GM18858 (cell line): ENCODE measurements at regions not wholly inside any gene's neighbourhood (a gene's known extent, or its start where the extent isn't known, plus 50 kb on each side); places are given as distances from the start of the nearest gene placed in this dataset.

Source experiments
- ATAC-seq: cut with Tn5 transposase; IDR thresholded peaks from one replicate; pipeline ENCODE4 v1.9.1; 2021; ENCODE audit not compliant: unreplicated experiment

DNA sequence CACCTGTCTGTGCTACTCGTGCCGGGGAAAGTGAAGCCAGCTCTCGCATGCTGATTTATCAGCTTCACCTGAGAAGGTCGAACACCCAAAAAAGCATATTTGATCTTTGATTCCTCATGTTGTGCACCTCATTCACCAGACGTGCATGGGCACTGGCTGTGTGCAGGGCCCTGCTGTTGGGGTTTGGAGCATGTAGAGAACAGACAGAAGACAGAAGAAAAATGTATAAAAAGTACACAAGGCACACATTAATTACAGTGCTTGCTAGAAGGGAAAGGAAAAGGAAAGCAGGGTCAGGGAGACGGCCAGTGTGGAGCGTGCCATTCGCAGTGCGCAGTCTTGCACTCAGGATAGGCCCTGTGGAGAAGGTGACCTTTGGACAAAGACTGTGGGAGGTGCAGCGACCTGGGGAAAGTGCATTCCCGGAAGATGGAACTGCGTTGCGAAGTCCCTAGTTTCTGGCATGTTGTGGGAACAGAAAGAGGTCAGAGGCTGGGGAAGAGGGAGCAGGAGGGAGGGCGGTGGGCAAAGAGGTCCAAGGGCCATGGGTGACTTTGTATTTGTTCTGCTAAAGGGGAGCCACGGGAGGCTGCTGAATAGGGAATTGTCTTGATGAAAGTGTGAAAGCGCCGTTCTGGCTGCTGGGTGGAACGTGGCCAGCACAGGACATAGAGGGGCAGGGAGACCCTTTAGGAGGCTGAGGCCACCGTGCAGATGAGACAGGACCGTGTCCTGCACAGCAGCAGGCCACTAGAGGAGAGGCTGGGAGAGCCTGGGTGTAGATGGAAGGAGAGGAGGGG lies 232.8 kb downstream of the GLRX3 start:
- no peak for ATAC-seq

DNA sequence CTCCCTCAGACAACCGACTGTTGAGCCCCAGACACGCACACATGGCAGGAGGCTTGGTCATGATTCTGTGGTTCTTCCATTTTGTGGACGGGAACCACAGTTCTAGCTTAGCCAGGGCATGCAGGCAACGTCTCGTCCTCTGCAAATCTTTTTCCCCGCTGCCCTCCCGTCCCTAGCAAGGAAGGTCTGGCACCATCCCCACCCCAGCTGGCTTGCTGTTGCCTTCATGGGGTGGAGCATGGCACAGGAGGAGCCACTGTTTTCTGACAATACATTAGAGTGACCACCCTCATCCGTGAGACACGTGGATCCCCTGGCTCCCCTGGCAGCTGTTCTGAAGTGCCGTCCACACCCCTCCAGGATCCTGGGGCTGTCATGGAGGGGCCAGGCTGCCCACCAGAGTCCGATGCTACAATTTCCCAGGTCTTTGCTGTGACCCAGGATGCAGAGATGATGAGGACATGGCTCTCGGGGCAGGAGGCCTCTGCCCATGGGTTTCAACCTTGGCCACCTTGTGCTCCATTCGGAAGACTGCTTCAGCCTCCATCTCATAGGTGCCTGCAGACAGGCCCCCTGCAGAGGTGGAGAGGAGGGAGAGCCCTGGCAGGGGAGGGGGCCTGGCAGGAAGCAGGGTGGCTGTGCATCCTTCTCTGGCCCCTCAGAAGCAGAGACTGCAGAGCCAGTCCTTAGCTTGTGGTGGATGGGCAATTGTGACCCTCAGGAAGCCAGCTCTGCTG lies 233.6 kb downstream of the GLRX3 start:
- ATAC-seq: no peak

GRCh38 chr10:130370721-130371120 lies 234.5 kb downstream of the GLRX3 start:
- ATAC-seq: no peak

DNA sequence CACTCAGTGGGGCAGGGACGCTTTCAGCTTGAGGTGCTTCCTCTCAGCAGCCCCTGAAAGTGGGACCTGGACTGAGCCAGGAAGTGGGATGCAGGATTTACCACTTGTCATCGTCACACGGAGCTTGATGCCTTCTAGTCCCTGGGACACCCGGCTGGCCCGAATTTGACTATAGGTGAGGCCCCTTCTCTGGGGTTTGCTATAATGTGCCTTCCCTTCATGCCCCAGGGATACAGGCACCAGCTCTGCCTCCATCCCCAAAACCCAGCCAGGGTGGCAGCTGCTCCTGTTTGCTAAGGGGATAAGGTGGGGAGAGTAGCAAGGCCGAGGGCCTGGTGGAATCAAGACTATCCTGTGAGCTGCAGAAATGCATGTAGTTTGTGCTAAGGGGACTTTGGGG lies 235.0 kb downstream of the GLRX3 start:
- ATAC-seq: no peak

GRCh38 chr10:130371666-130372065 lies 235.5 kb downstream of the GLRX3 start:
- ATAC-seq: no peak

DNA sequence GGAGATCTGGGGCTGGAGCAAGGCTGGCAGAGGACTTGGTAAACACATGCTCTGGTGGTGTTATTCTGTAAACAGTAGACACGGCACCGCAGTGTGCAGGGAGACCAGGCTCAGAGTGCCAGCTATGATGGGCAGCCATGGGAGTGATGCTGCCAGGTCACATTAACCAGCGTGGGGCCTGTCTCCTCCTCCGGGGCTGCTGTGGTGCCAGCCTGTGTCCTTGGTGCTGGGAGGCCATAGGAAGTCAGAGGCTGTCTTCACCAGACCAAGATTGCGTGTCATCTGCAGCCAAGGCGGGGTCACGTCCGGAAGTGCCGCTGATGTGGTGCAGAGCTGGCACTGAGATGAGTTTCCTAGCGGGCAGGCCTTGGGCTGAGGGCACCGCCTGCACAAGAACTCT lies 236.0 kb downstream of the GLRX3 start:
- ATAC-seq: no peak

DNA sequence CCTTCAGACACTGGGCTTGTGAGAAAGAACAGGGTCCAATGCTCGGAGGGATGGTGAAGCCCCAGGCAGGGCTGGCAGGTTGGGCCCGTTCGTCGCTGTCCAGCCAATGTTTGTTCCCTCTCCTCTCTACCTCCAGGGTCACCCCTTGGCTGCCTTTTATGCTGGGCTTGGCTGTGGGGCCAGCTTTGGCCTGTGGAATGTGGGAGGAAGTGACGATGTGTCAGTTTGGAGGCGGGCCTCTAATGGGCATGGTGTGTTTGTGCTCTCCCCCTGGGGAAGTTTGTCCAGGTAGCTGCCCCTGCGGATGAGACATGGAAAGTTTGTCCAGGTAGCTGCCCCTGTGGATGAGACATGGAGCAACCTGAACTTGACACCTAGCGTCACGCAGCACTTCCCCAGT lies 236.7 kb downstream of the GLRX3 start:
- ATAC-seq: no peak

DNA sequence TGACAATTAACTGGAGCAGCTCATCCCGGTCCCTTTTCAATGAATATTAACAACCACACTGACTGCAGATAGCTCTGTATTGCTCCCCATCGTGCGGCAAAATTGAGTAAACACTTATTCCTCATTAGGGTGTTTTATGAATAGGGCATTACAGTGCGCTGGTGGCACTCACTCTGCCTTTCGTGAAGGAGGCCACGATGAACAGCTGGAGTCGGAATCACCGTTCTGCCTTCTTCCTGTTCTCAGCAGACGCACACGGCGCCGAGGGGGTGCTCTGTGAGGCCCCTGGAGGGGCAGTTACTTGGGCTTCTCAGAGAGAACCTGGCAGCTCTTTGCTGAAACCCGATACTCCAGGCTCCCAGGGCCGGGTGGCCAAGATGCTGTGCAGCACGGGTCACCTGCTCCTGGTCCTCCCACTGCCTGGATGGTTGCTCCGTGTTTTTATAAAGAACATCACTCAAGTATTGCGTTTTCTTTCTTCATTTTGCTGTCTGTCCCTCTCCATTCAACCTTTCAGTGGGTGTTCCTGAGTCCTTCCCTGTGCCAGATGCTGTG lies 241.9 kb downstream of the GLRX3 start:
- ATAC-seq: no peak

DNA sequence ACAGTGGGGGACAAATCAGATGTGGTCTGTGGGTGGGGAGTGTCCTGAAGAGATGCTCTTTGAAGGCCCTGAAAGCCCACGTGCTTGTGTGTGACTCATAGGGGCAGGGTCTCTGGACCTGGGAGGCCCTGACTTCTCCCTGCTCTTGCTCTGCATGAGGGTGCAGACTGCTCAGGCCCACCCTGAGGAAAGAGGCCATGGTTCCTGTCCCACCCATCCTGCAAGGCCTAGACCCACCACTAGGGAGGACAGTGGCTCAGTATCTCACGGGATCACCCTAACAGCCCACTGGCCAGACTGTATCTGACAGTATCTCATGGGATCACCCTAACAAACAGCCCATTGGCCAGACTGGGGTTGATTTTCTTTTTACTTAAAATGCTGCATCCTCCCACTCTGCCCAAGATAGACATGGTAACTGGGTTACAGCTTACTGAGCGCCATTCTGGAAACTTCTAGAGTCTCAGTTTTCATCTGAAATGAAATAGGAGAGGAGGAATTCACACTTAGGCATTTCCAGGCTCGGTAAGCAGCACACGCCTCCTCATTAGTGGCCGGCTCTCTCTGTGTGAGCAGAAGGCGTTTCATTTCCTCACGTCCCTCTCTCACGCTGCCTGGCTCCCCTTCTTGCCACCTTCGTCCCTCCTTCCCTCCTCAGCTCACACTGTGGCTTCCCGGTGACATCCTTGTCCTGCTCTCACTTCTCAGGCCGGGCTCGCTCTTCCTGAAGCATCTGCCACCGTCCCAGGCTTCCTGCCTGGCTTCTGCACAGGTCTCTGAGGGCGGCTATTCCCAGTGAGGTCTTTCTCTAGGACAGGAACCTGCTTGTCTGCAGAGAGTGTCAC lies 242.6 kb downstream of the GLRX3 start:
- no peak for ATAC-seq

- ATAC-seq: no peak
These were observed 243.9 kb downstream of the GLRX3 start for GRCh38 chr10:130380056-130380455.

GRCh38 chr10:130382031-130382430 lies 245.8 kb downstream of the GLRX3 start:
- ATAC-seq: no peak

GRCh38 chr10:130387936-130388580 lies 251.9 kb downstream of the GLRX3 start:
- no peak for ATAC-seq

- no peak for ATAC-seq
These were observed 252.6 kb downstream of the GLRX3 start for GRCh38 chr10:130388746-130389145.

DNA sequence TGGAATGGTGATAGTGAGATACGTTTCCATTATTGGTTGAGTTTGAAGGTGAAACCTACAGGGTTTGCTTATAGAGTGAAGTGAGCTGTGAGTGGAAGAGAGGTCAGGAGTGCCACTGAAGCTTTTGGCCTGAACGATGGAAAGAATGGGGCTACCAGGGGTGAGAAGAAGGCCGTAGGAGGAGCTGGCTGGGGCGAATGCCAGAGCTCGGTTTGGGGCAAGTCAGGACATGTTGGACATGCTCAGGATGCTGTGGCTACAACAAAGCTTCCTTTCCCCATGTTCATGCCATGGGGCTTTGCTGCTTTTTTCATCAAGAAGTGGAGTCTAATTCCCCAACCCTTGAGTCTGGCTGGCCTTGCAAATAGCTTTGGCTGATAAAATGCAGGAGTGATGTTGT lies 253.7 kb downstream of the GLRX3 start:
- no peak for ATAC-seq

DNA sequence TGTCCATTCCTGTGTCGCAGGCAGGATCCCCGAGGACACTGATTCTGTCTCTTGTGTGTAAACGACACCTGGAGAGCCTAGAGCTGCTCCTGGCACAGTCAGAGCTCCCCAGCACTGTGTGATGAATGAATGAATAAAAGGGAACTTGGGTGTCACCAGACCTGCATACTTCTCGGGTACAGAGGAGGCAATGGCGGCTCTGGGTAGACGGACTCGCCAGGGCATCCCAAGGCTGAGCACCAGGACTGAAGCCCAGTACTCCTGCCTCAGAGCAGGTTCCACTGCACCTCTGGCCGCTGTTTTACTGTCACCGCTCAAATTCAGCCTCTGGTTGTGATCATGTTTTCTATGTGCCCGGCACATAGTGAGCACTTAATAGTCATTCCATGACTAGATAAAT lies 255.8 kb downstream of the GLRX3 start:
- ATAC-seq: no peak

- ATAC-seq: no peak
These were observed 257.2 kb downstream of the GLRX3 start for GRCh38 chr10:130393342-130393741.

GRCh38 chr10:130394832-130395231 lies 258.6 kb downstream of the GLRX3 start:
- no peak for ATAC-seq

DNA sequence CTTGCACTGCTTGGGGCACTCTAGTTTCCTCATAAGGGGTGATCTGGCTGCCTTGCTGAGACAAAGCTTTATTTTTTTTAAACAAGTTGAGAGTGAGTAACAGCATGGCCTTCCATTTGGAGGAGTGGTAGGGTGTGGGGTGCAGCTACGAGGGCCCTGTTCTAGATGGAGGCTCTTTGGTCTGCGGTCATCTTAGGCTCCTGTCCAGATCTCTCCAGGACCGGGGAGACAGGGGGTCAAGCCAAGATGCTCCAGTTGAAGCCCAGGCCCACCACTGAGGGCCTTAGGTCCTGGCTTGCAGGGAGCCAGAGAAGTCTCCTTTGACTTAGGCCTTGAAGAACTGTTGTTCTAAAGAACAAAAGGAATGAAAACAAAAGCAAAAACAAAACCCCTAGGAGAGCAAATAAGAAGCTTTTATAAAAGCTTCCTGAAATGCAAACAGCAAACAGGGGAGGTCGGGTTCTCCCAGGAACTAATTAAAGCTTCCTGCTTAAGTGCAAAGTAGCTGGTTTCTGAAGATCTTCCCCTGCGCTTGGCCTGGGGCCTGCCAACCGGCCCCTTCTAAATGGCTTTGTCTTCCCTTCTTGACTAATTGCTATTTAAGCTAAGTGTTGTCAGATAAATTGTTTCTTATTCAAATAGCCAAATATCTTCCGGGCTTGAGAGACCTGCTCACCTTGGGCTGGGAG lies 259.2 kb downstream of the GLRX3 start:
- no peak for ATAC-seq

- ATAC-seq: no peak
These were observed 259.9 kb downstream of the GLRX3 start for GRCh38 chr10:130396044-130396443.
